ENCODE measurements at regions not wholly inside any gene's neighbourhood (a gene's known extent, or its start where the extent isn't known, plus 50 kb on each side); places are given as distances from the start of the nearest gene placed in this dataset.

GRCh38 chr19:31783592-31783991 lies 434.4 kb upstream of the TSHZ3 start:
- H3K27ac ChIP-seq (ENCODE audit: insufficient read depth, low read length, poor library complexity, severe bottlenecking), result no peak overlapping the region
- no peak overlapping the region for H3K4me3 ChIP-seq (ENCODE audit: insufficient read depth, low read depth, low read length, poor library complexity, severe bottlenecking)
- DNase-seq, result no peak

GRCh38 chr19:31784671-31785101 lies 435.4 kb upstream of the TSHZ3 start:
- no peaks in the 10 kb centered on the region for H3K36me3 ChIP-seq (ENCODE audit: control insufficient read depth, insufficient read depth, low read length)
- no peaks in the 10 kb centered on the region for H3K27me3 ChIP-seq (replicated peaks; ENCODE audit: control insufficient read depth, insufficient read depth, low read length, poor library complexity, severe bottlenecking)
- DNase-seq, result no peak
- H3K9me3 ChIP-seq (ENCODE audit: control insufficient read depth, low read length), result no peaks in the 10 kb centered on the region
- no peak overlapping the region for H3K4me3 ChIP-seq (ENCODE audit: insufficient read depth, low read depth, low read length, poor library complexity, severe bottlenecking)
- no peak overlapping the region for H3K27ac ChIP-seq (ENCODE audit: insufficient read depth, low read length, poor library complexity, severe bottlenecking)
- H3K4me1 ChIP-seq (ENCODE audit: control insufficient read depth, insufficient read depth, low read length, poor library complexity, severe bottlenecking), result no peaks in the 10 kb centered on the region

More at GRCh38 chr19:31783592-31783991, 434.4 kb upstream of the TSHZ3 start:
- no peaks in the 10 kb centered on the region for H3K9me3 ChIP-seq (ENCODE audit: control insufficient read depth, low read length)
- no peaks in the 10 kb centered on the region for H3K27me3 ChIP-seq (replicated peaks; ENCODE audit: control insufficient read depth, insufficient read depth, low read length, poor library complexity, severe bottlenecking)
- H3K4me1 ChIP-seq (ENCODE audit: control insufficient read depth, insufficient read depth, low read length, poor library complexity, severe bottlenecking), result no peaks in the 10 kb centered on the region
- no peaks in the 10 kb centered on the region for H3K36me3 ChIP-seq (ENCODE audit: control insufficient read depth, insufficient read depth, low read length)

- DNase-seq, result no peak
- Histone ChIP-seq H3K36me3 (ENCODE audit: control insufficient read depth, insufficient read depth, low read length) (no peaks in the 10 kb centered on the region), H3K27ac (ENCODE audit: insufficient read depth, low read length, poor library complexity, severe bottlenecking) (no peak overlapping the region), H3K4me1 (ENCODE audit: control insufficient read depth, insufficient read depth, low read length, poor library complexity, severe bottlenecking) (no peaks in the 10 kb centered on the region), H3K9me3 (ENCODE audit: control insufficient read depth, low read length) (no peaks in the 10 kb centered on the region), H3K4me3 (ENCODE audit: insufficient read depth, low read depth, low read length, poor library complexity, severe bottlenecking) (no peak overlapping the region), H3K27me3 (replicated peaks; ENCODE audit: control insufficient read depth, insufficient read depth, low read length, poor library complexity, severe bottlenecking) (no peaks in the 10 kb centered on the region)
Measured at GRCh38 chr19:31801611-31802010, 452.4 kb upstream of the TSHZ3 start.

- Histone ChIP-seq H3K27ac (ENCODE audit: insufficient read depth, low read length, poor library complexity, severe bottlenecking) (no peak overlapping the region), H3K4me1 (ENCODE audit: control insufficient read depth, insufficient read depth, low read length, poor library complexity, severe bottlenecking) (no peaks in the 10 kb centered on the region), H3K36me3 (ENCODE audit: control insufficient read depth, insufficient read depth, low read length) (no peaks in the 10 kb centered on the region), H3K9me3 (ENCODE audit: control insufficient read depth, low read length) (no peaks in the 10 kb centered on the region), H3K4me3 (ENCODE audit: insufficient read depth, low read depth, low read length, poor library complexity, severe bottlenecking) (no peak overlapping the region), H3K27me3 (replicated peaks; ENCODE audit: control insufficient read depth, insufficient read depth, low read length, poor library complexity, severe bottlenecking) (no peaks in the 10 kb centered on the region)
- no peak for DNase-seq
Measured at GRCh38 chr19:31803835-31804446, 454.7 kb upstream of the TSHZ3 start.

GRCh38 chr19:31804668-31805067 lies 455.4 kb upstream of the TSHZ3 start:
- Histone ChIP-seq H3K9me3 (ENCODE audit: control insufficient read depth, low read length) (no peaks in the 10 kb centered on the region), H3K36me3 (ENCODE audit: control insufficient read depth, insufficient read depth, low read length) (no peaks in the 10 kb centered on the region), H3K27me3 (replicated peaks; ENCODE audit: control insufficient read depth, insufficient read depth, low read length, poor library complexity, severe bottlenecking) (no peaks in the 10 kb centered on the region), H3K4me3 (ENCODE audit: insufficient read depth, low read depth, low read length, poor library complexity, severe bottlenecking) (no peak overlapping the region), H3K4me1 (ENCODE audit: control insufficient read depth, insufficient read depth, low read length, poor library complexity, severe bottlenecking) (no peaks in the 10 kb centered on the region), H3K27ac (ENCODE audit: insufficient read depth, low read length, poor library complexity, severe bottlenecking) (no peak overlapping the region)
- DNase-seq, result no peak

GRCh38 chr19:31810536-31811109 lies 461.4 kb upstream of the TSHZ3 start:
- no peak overlapping the region for H3K4me3 ChIP-seq (ENCODE audit: insufficient read depth, low read depth, low read length, poor library complexity, severe bottlenecking)
- no peak for DNase-seq
- no peak overlapping the region for H3K27ac ChIP-seq (ENCODE audit: insufficient read depth, low read length, poor library complexity, severe bottlenecking)
- no peaks in the 10 kb centered on the region for H3K4me1 ChIP-seq (ENCODE audit: control insufficient read depth, insufficient read depth, low read length, poor library complexity, severe bottlenecking)
- H3K27me3 ChIP-seq (replicated peaks; ENCODE audit: control insufficient read depth, insufficient read depth, low read length, poor library complexity, severe bottlenecking), result no peaks in the 10 kb centered on the region
- no peaks in the 10 kb centered on the region for H3K36me3 ChIP-seq (ENCODE audit: control insufficient read depth, insufficient read depth, low read length)
- no peaks in the 10 kb centered on the region for H3K9me3 ChIP-seq (ENCODE audit: control insufficient read depth, low read length)

- Histone ChIP-seq H3K27ac (ENCODE audit: insufficient read depth, low read length, poor library complexity, severe bottlenecking) (no peak overlapping the region), H3K4me3 (ENCODE audit: insufficient read depth, low read depth, low read length, poor library complexity, severe bottlenecking) (no peak overlapping the region), H3K4me1 (ENCODE audit: control insufficient read depth, insufficient read depth, low read length, poor library complexity, severe bottlenecking) (no peaks in the 10 kb centered on the region), H3K36me3 (ENCODE audit: control insufficient read depth, insufficient read depth, low read length) (no peaks in the 10 kb centered on the region), H3K9me3 (ENCODE audit: control insufficient read depth, low read length) (no peaks in the 10 kb centered on the region), H3K27me3 (replicated peaks; ENCODE audit: control insufficient read depth, insufficient read depth, low read length, poor library complexity, severe bottlenecking) (no peaks in the 10 kb centered on the region)
- no peak for DNase-seq
Measured at GRCh38 chr19:31817971-31818797, 468.9 kb upstream of the TSHZ3 start.

- no peaks in the 10 kb centered on the region for H3K36me3 ChIP-seq (ENCODE audit: control insufficient read depth, insufficient read depth, low read length)
- no peak for DNase-seq
Measured at GRCh38 chr19:31818798-31819105, 469.5 kb upstream of the TSHZ3 start.

GRCh38 chr19:31819837-31820236 lies 470.6 kb upstream of the TSHZ3 start:
- no peak overlapping the region for H3K27ac ChIP-seq (ENCODE audit: insufficient read depth, low read length, poor library complexity, severe bottlenecking)
- DNase-seq, result no peak
- H3K27me3 ChIP-seq (replicated peaks; ENCODE audit: control insufficient read depth, insufficient read depth, low read length, poor library complexity, severe bottlenecking), result no peaks in the 10 kb centered on the region
- H3K36me3 ChIP-seq (ENCODE audit: control insufficient read depth, insufficient read depth, low read length), result no peaks in the 10 kb centered on the region
- no peaks in the 10 kb centered on the region for H3K9me3 ChIP-seq (ENCODE audit: control insufficient read depth, low read length)
- H3K4me1 ChIP-seq (ENCODE audit: control insufficient read depth, insufficient read depth, low read length, poor library complexity, severe bottlenecking), result no peaks in the 10 kb centered on the region
- no peak overlapping the region for H3K4me3 ChIP-seq (ENCODE audit: insufficient read depth, low read depth, low read length, poor library complexity, severe bottlenecking)

More at GRCh38 chr19:31818798-31819105, 469.5 kb upstream of the TSHZ3 start:
- Histone ChIP-seq H3K4me3 (ENCODE audit: insufficient read depth, low read depth, low read length, poor library complexity, severe bottlenecking) (no peak overlapping the region), H3K27ac (ENCODE audit: insufficient read depth, low read length, poor library complexity, severe bottlenecking) (no peak overlapping the region), H3K9me3 (ENCODE audit: control insufficient read depth, low read length) (no peaks in the 10 kb centered on the region), H3K27me3 (replicated peaks; ENCODE audit: control insufficient read depth, insufficient read depth, low read length, poor library complexity, severe bottlenecking) (no peaks in the 10 kb centered on the region), H3K4me1 (ENCODE audit: control insufficient read depth, insufficient read depth, low read length, poor library complexity, severe bottlenecking) (no peaks in the 10 kb centered on the region)

GRCh38 chr19:31821346-31821745 lies 472.1 kb upstream of the TSHZ3 start:
- no peaks in the 10 kb centered on the region for H3K9me3 ChIP-seq (ENCODE audit: control insufficient read depth, low read length)

More at GRCh38 chr19:31821346-31821745, 472.1 kb upstream of the TSHZ3 start:
- no peaks in the 10 kb centered on the region for H3K4me1 ChIP-seq (ENCODE audit: control insufficient read depth, insufficient read depth, low read length, poor library complexity, severe bottlenecking)
- H3K36me3 ChIP-seq (ENCODE audit: control insufficient read depth, insufficient read depth, low read length), result no peaks in the 10 kb centered on the region
- DNase-seq, result no peak
- H3K27ac ChIP-seq (ENCODE audit: insufficient read depth, low read length, poor library complexity, severe bottlenecking), result no peak overlapping the region
- no peaks in the 10 kb centered on the region for H3K27me3 ChIP-seq (replicated peaks; ENCODE audit: control insufficient read depth, insufficient read depth, low read length, poor library complexity, severe bottlenecking)
- no peak overlapping the region for H3K4me3 ChIP-seq (ENCODE audit: insufficient read depth, low read depth, low read length, poor library complexity, severe bottlenecking)

Data from effector memory CD4-positive, alpha-beta T cell (primary cell).